Kidney (tissue), 13 donors: ENCODE measurements at regions not wholly inside any gene's neighbourhood (a gene's known extent, or its start where the extent isn't known, plus 50 kb on each side); places are given as distances from the start of the nearest gene placed in this dataset.
A peak's percentile ranks its signal among the peaks of the same experiment; 100 is the strongest.

ENCODE experiments used
- DNase-seq, 5 donors: peaks; one replicate each; pipeline ENCODE4 v3.0.0-alpha.2; 2013 to 2020
- FAIRE-seq: peaks from 2 replicates; lab custom pipeline; 2012; peaks lifted over from hg19 to GRCh38; lab: Jason Lieb, UNC
- H3K27ac ChIP-seq, 2 donors: one replicate each; pipeline ENCODE4 v1.7.0; 2013; ENCODE audit warnings: low read depth in 2 of 2, low read length in 2 of 2, inconsistent platforms in 1 of 2
- H3K27me3 ChIP-seq: one replicate; pipeline ENCODE4 v1.7.1; 2013; ENCODE audit warnings: low read length, inconsistent platforms; ENCODE audit not compliant: control insufficient read depth, insufficient read depth
- H3K36me3 ChIP-seq, 3 donors: one replicate each; pipeline versions ENCODE4 v1.7.0 to v1.7.1; 2013; ENCODE audit warnings: low read length in 3 of 3, control low read depth in 1 of 3, inconsistent platforms in 1 of 3; ENCODE audit not compliant: insufficient read depth in 3 of 3, control insufficient read depth in 2 of 3
- H3K4me1 ChIP-seq, 3 donors: one replicate each; pipeline versions ENCODE4 v1.7.0 to v1.7.1; 2013; ENCODE audit warnings: low read length in 3 of 3, inconsistent platforms in 1 of 3, low read depth in 1 of 3; ENCODE audit not compliant: control insufficient read depth in 2 of 3, insufficient read depth in 2 of 3
- H3K4me3 ChIP-seq, 3 donors: one replicate each; pipeline versions ENCODE4 v1.7.0 to v1.8.1; 2013; ENCODE audit warnings: low read length in 3 of 3, control low read depth in 1 of 3, inconsistent platforms in 1 of 3
- H3K9ac ChIP-seq, 3 donors: one replicate each; pipeline versions ENCODE4 v1.7.0 to v1.7.1; 2013; ENCODE audit warnings: low read length in 3 of 3, control low read depth in 1 of 3, inconsistent platforms in 1 of 3
- H3K9me3 ChIP-seq, 3 donors: one replicate each; pipeline versions ENCODE4 v1.7.0 to v1.7.1; 2013; ENCODE audit warnings: low read length in 3 of 3, control low read depth in 1 of 3, inconsistent platforms in 1 of 3; ENCODE audit not compliant: control insufficient read depth in 2 of 3, insufficient read depth in 1 of 3
- CTCF ChIP-seq: IDR thresholded peaks from 3 replicates; pipeline ENCODE4 v1.5.1; 2012; ENCODE audit warnings: mild to moderate bottlenecking, moderate library complexity, borderline replicate concordance; ENCODE audit not compliant: insufficient read depth; ENCODE audit errors: extremely low read depth
- intact Hi-C: fragments of 100-400 bp; cut with DNase I; formaldehyde crosslinking; loops from one replicate; pipeline ENCODE4 v1.11.1; 2022
- donor health status: control.
- donor health status: control.
- donor health status: control.
- donor health status: control.
- donor health status: control.
- donor health status: DM: yes; HTN: yes; CAD: no.
- donor health status: Normal renal cell carcinoma (clear cell type).

- H3K9me3 ChIP-seq, result no peaks in the 10 kb centered on the region
- intact Hi-C loops, result no loop called here
- no peak overlapping the region for H3K4me3 ChIP-seq
- H3K9ac ChIP-seq, result no peak overlapping the region
- H3K36me3 ChIP-seq, result no peaks in the 10 kb centered on the region
- H3K27me3 ChIP-seq, result no peaks in the 10 kb centered on the region
- no peak for FAIRE-seq
- H3K4me1 ChIP-seq, result no peaks in the 10 kb centered on the region
- TF ChIP-seq CTCF, result no peak
- peak in 1 of 5 donors; percentile 51 for DNase-seq
- H3K27ac ChIP-seq, result no peak overlapping the region
These were observed 842.4 kb upstream of the TMPRSS15 start for GRCh38 chr21:19246018-19246417.

GRCh38 chr21:19256934-19257660 lies 853.5 kb upstream of the TMPRSS15 start:
- no peak overlapping the region for H3K4me3 ChIP-seq
- no peaks in the 10 kb centered on the region for H3K4me1 ChIP-seq
- no peak for TF ChIP-seq CTCF
- intact Hi-C loops, result no loop called here
- FAIRE-seq (no peak), DNase-seq (no peak)
- H3K27ac ChIP-seq, result no peak overlapping the region
- H3K36me3 ChIP-seq, result no peaks in the 10 kb centered on the region
- no peak overlapping the region for H3K9ac ChIP-seq
- H3K9me3 ChIP-seq, result no peaks in the 10 kb centered on the region
- H3K27me3 ChIP-seq, result no peaks in the 10 kb centered on the region

GRCh38 chr21:19261731-19262376 lies 858.3 kb upstream of the TMPRSS15 start:
- no peak overlapping the region for H3K4me3 ChIP-seq
- intact Hi-C loops, result no loop called here
- no peak for TF ChIP-seq CTCF
- no peaks in the 10 kb centered on the region for H3K27me3 ChIP-seq
- no peak overlapping the region for H3K27ac ChIP-seq
- H3K36me3 ChIP-seq, result no peaks in the 10 kb centered on the region
- no peak for FAIRE-seq
- DNase-seq, result peak in 2 of 5 donors; percentile 42 to 61
- no peaks in the 10 kb centered on the region for H3K4me1 ChIP-seq
- H3K9ac ChIP-seq, result no peak overlapping the region
- H3K9me3 ChIP-seq, result no peaks in the 10 kb centered on the region
